K562 (cell line): ENCODE measurements at regions not wholly inside any gene's neighbourhood (a gene's known extent, or its start where the extent isn't known, plus 50 kb on each side); places are given as distances from the start of the nearest gene placed in this dataset.

Experiments
- ATAC-seq: fragments of 200-7000 bp; cut with Tn5 transposase; 3 replicates; pipeline ENCODE4 v1.9.1; 2020; ENCODE audit warnings: moderate library complexity
- BruUV-seq: library from RNA; stranded (reverse); fragments of 400-500 nt; replicated peaks from 2 replicates; lab custom pipeline; 2021; lab: Mats Ljungman, UMichigan
- CTCF ChIA-PET: fragments of 300-600 bp; formaldehyde crosslinking; extraction: SDS; loops from one replicate; lab custom pipeline; 2021; ENCODE audit warnings: low intra/inter-chr PET ratio; lab: Yijun Ruan, JAX
- POLR2A ChIA-PET: fragments of 300-600, 350-650 bp; sonication (Branson Sonifier 250); formaldehyde crosslinking; extraction: SDS; loops from one replicate; lab custom pipeline; 2021; ENCODE audit warnings: antibody characterized with exemption, inconsistent platforms; lab: Yijun Ruan, JAX
- DNase-seq, 4 experiments: peaks; one replicate each; pipeline versions ENCODE4 v3.0.0 to v3.0.0-alpha.2; 2011 to 2018; ENCODE audit warnings: low spot score in 3 of 4, mixed read lengths in 3 of 4; ENCODE audit errors: extremely low read depth in 1 of 4
- FAIRE-seq: peaks from 2 replicates; lab custom pipeline; 2011; peaks lifted over from hg19 to GRCh38; lab: Jason Lieb, UNC
- H2AFZ ChIP-seq: 2 replicates; pipeline ENCODE4 v1.6.0; 2011; ENCODE audit warnings: low read depth, low read length, control low read depth, inconsistent platforms
- H3K27ac ChIP-seq: fragments of 200-600 bp; 3 replicates; pipeline ENCODE4 v1.8.0; 2011; ENCODE audit warnings: low read depth, mild to moderate bottlenecking, control low read depth, inconsistent platforms, low read length, moderate library complexity, mixed read lengths; ENCODE audit errors: extremely low read depth
- H3K27me3 ChIP-seq, 2 experiments: fragments of 300-600 bp in 1 of 2; 2 replicates in 1 of 2; 3 replicates in 1 of 2; pipeline versions ENCODE4 v1.6.0 to v1.8.0; 2011; ENCODE audit warnings: inconsistent platforms in 2 of 2, low read length in 2 of 2, mild to moderate bottlenecking in 1 of 2, mixed read lengths in 1 of 2, moderate library complexity in 1 of 2; ENCODE audit not compliant: control insufficient read depth in 2 of 2, insufficient read depth in 2 of 2
- H3K36me3 ChIP-seq: fragments of 300-600 bp; 3 replicates; pipeline ENCODE4 v1.8.0; 2011; ENCODE audit warnings: mild to moderate bottlenecking, low read length, inconsistent platforms; ENCODE audit not compliant: control insufficient read depth, insufficient read depth
- H3K4me1 ChIP-seq, 2 experiments: fragments of 200-600 bp in 1 of 2; replicated peaks in 1 of 2; 2 replicates in 1 of 2; 3 replicates in 1 of 2; pipeline versions ENCODE4 v1.5.1 to v1.8.0; 2011; ENCODE audit warnings: inconsistent platforms in 2 of 2, low read length in 2 of 2, mild to moderate bottlenecking in 1 of 2, mixed read lengths in 1 of 2, moderate library complexity in 1 of 2; ENCODE audit not compliant: control insufficient read depth in 2 of 2, insufficient read depth in 2 of 2
- H3K4me2 ChIP-seq: 2 replicates; pipeline ENCODE4 v1.6.1; 2011; ENCODE audit warnings: low read length, control low read depth, inconsistent platforms, mixed read lengths; ENCODE audit not compliant: insufficient read depth
- H3K4me3 ChIP-seq: fragments of 200-600 bp; sonication (generic), shearing (Covaris generic); 2 replicates; pipeline ENCODE4 v1.5.1; 2016; ENCODE audit warnings: control low read depth, inconsistent platforms
- H3K79me2 ChIP-seq: fragments of 200-600 bp; 3 replicates; pipeline ENCODE4 v1.8.0; 2011; ENCODE audit warnings: low read length, inconsistent platforms; ENCODE audit not compliant: control insufficient read depth, insufficient read depth
- H3K9ac ChIP-seq, 2 experiments: 2 replicates each; pipeline versions ENCODE4 v1.6.0 to v1.6.1; 2011; ENCODE audit warnings: low read depth in 2 of 2, low read length in 2 of 2, control low read depth in 1 of 2, inconsistent platforms in 1 of 2, mild to moderate bottlenecking in 1 of 2, mixed read lengths in 1 of 2; ENCODE audit not compliant: insufficient read depth in 1 of 2
- H3K9me1 ChIP-seq: one replicate; pipeline ENCODE4 v1.6.0; 2011; ENCODE audit warnings: inconsistent platforms, mild to moderate bottlenecking, low read length, moderate library complexity; ENCODE audit not compliant: control insufficient read depth, insufficient read depth
- H3K9me3 ChIP-seq: replicated peaks from 2 replicates; pipeline ENCODE4 v1.5.1; 2011; ENCODE audit warnings: low read depth, low read length, inconsistent platforms; ENCODE audit not compliant: control insufficient read depth, insufficient read depth
- H4K20me1 ChIP-seq: replicated peaks from 2 replicates; pipeline ENCODE4 v1.6.1; 2011; ENCODE audit warnings: low read length, inconsistent platforms, mixed read lengths; ENCODE audit not compliant: control insufficient read depth, insufficient read depth
- COPS2 ChIP-seq: fragments of 450-650 bp; conservative IDR thresholded peaks from 2 replicates; pipeline ENCODE4 v1.6.1; 2016; ENCODE audit warnings: mild to moderate bottlenecking, moderate library complexity
- FOXJ2 ChIP-seq: fragments of 200-800 bp; sonication (Bioruptor generic); IDR thresholded peaks from 2 replicates; pipeline ENCODE4 v1.6.1; 2016; ENCODE audit warnings: missing genetic modification characterization, missing compliant biosample characterization
- GTF2F1 ChIP-seq: IDR thresholded peaks from 2 replicates; pipeline ENCODE4 v1.6.1; 2011; ENCODE audit warnings: low read depth, low read length, improper control_type of control experiment
- HDAC6 ChIP-seq: IDR thresholded peaks from 2 replicates; pipeline ENCODE4 v1.6.1; 2012; ENCODE audit warnings: low read depth, mild to moderate bottlenecking, control low read depth, inconsistent platforms, low read length, moderate library complexity
- HLTF ChIP-seq: fragments of 450-650 bp; IDR thresholded peaks from 2 replicates; pipeline ENCODE4 v1.6.1; 2016
- HMGN3 ChIP-seq: IDR thresholded peaks from 2 replicates; pipeline ENCODE4 v1.6.1; 2011; ENCODE audit warnings: borderline replicate concordance, low read depth, mild to moderate bottlenecking, mixed read lengths, low read length; ENCODE audit not compliant: insufficient read length; ENCODE audit errors: extremely low read depth
- IRF2 ChIP-seq: sonication (generic); formaldehyde crosslinking; IDR thresholded peaks from 2 replicates; pipeline ENCODE4 v1.8.1; 2022; ENCODE audit warnings: mild to moderate bottlenecking, missing genetic modification reagents
- MBD2 ChIP-seq: sonication (generic); IDR thresholded peaks from 2 replicates; pipeline ENCODE4 v1.6.1; 2016; ENCODE audit warnings: low read depth, borderline replicate concordance
- PHB ChIP-seq: fragments of 250-450 bp; sonication (Bioruptor Pico); IDR thresholded peaks from 2 replicates; pipeline ENCODE4 v1.5.0; 2021
- RBM22 ChIP-seq: fragments of 200-400 bp; formaldehyde crosslinking; IDR thresholded peaks from 2 replicates; pipeline ENCODE4 v1.6.1; 2018; ENCODE audit warnings: low read length, low read depth; ENCODE audit not compliant: poor library complexity, severe bottlenecking
- SREBF2 ChIP-seq: sonication (generic); formaldehyde crosslinking; IDR thresholded peaks from 2 replicates; pipeline ENCODE4 v1.4.0; 2020; ENCODE audit warnings: mild to moderate bottlenecking, missing genetic modification reagents
- ZKSCAN3 ChIP-seq: fragments of 250-450 bp; sonication (Bioruptor Pico); IDR thresholded peaks from 2 replicates; pipeline ENCODE4 v1.4.0; 2020
- ZNF133 ChIP-seq: fragments of 250-450 bp; sonication (Bioruptor Pico); IDR thresholded peaks from 2 replicates; pipeline ENCODE4 v1.4.0; 2020; ENCODE audit warnings: mild to moderate bottlenecking
- WGBS: fragments of 100-300 bp; shearing (Covaris generic); methylation state at CpG from one replicate; pipeline ENCODE4 v1.1.6; 2016; ENCODE audit warnings: low coverage, mixed read lengths; ENCODE audit not compliant: insufficient coverage; ENCODE audit errors: missing lambda C conversion rate; 5-methylcytosine and 5-hydroxymethylcytosine counted together
- in situ Hi-C: fragments of 300-500 bp; cut with MboI; formaldehyde crosslinking; loops from 4 replicates; pipeline ENCODE4 v1.15.0; 2018; ENCODE audit warnings: inconsistent platforms, mixed read lengths
- intact Hi-C: fragments of 100-400 bp; cut with micrococcal nuclease; formaldehyde crosslinking; loops from 2 replicates; pipeline ENCODE4 v1.14.2; 2022
- TF ChIP-seq, protein P1 (sequence below): fragments of 250-450 bp; sonication (Bioruptor Pico); IDR thresholded peaks from 2 replicates; pipeline ENCODE4 v1.5.1; 2021; ENCODE audit warnings: mild to moderate bottlenecking
- TF ChIP-seq, protein P2 (sequence below): IDR thresholded peaks from 3 replicates; pipeline ENCODE4 v1.6.1; 2011; ENCODE audit warnings: borderline replicate concordance, mild to moderate bottlenecking, moderate library complexity; ENCODE audit not compliant: insufficient read length; ENCODE audit errors: extremely low read depth

DNA sequence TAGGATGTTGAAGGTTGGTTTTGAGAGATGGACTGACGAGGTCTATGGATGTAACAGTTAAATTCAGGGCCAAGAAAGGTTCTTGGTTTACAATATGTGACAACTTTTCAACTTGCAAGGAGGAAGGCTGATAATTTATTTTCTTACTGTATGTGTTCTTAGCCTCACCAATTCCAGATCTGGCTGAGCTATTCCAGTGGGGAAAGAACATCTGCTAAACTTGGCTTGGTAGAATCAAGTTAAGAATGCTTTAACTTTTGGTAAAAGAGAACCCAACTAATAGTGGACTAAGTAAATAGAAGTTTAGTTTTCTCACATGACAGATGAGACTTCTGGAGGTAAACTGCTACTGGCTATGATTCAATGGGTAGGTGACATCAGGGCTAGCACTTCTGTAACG lies 222.9 kb downstream of the KLF5 start:
- ChIA-PET POLR2A (interaction anchor here (1.3 kb wide), 1 partner anchor 17 kb away, joined by 3 read pairs; no protein-coding TSS in a partner anchor), CTCF (no interaction called here)
- FAIRE-seq: no peak
- H3K9ac ChIP-seq: no peak overlapping the region
- no peak overlapping the region for H3K4me2 ChIP-seq
- H4K20me1 ChIP-seq: no peaks in the 10 kb centered on the region
- no peaks in the 10 kb centered on the region for H3K79me2 ChIP-seq
- no peaks in the 10 kb centered on the region for H3K36me3 ChIP-seq
- no peak overlapping the region for H3K4me3 ChIP-seq
- TF ChIP-seq ZNF133 (CRISPR knock-in tag) (no peak), HLTF (no peak), COPS2 (no peak), RBM22 (no peak), IRF2 (CRISPR knock-in tag) (no peak), HMGN3 (no peak)
- no peak for ATAC-seq
- H3K27me3 ChIP-seq: no peaks in the 10 kb centered on the region
- no peaks in the 10 kb centered on the region; the same call in 1 of the 2 replicates for H3K9me3 ChIP-seq
- H3K9me1 ChIP-seq: no peaks in the 10 kb centered on the region
- H3K4me1 ChIP-seq: no peaks in the 10 kb centered on the region
- H3K27ac ChIP-seq: no peak overlapping the region
- no peak for DNase-seq
- H2AFZ ChIP-seq: no peak overlapping the region
- in situ Hi-C loops: no loop called here
- BruUV-seq: no TSS peak
- intact Hi-C loops: loop anchor here (10.0 kb wide), 1 partner anchor 423 kb away; no protein-coding TSS in a partner anchor
- WGBS: 15% methylated on average over 2 of the region's 2 CpGs

DNA sequence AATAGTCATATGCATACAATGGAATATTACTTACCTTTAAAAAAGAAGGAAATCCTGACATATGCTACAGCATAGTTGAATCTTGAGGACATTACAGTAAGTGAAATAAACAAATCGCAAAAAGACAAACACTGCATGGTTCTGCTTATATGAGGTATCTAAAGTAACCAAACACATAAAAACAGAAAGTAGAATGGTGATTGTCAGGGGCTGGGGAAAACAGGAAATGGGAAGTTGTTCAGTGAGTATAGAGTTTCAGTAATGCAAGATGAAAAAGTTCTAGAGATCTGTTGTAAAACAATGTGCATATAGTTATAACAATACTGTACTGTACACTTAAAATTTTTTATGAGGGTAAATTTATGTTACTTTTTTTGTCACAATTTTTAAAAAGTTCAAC lies 219.4 kb downstream of the KLF5 start:
- no peaks in the 10 kb centered on the region for H4K20me1 ChIP-seq
- H2AFZ ChIP-seq: no peak overlapping the region
- ChIA-PET POLR2A (no interaction called here), CTCF (no interaction called here)
- no peaks in the 10 kb centered on the region for H3K36me3 ChIP-seq
- H3K4me3 ChIP-seq: no peak overlapping the region
- no peak overlapping the region for H3K9ac ChIP-seq
- no peaks in the 10 kb centered on the region for H3K27me3 ChIP-seq
- no peak overlapping the region for H3K4me2 ChIP-seq
- intact Hi-C loops: no loop called here
- H3K79me2 ChIP-seq: no peaks in the 10 kb centered on the region
- in situ Hi-C loops: no loop called here
- H3K9me1 ChIP-seq: no peaks in the 10 kb centered on the region
- DNase-seq: no peak
- WGBS: 0% methylated on average over 1 of the region's 1 CpG
- FAIRE-seq: no peak
- no TSS peak for BruUV-seq
- no peaks in the 10 kb centered on the region for H3K4me1 ChIP-seq
- ATAC-seq: no peak
- H3K9me3 ChIP-seq: no peaks in the 10 kb centered on the region; the same call in 1 of the 2 replicates
- no peak overlapping the region for H3K27ac ChIP-seq
- no peak for TF ChIP-seq ZKSCAN3 (CRISPR knock-in tag)
- TF ChIP-seq, protein P1, sequence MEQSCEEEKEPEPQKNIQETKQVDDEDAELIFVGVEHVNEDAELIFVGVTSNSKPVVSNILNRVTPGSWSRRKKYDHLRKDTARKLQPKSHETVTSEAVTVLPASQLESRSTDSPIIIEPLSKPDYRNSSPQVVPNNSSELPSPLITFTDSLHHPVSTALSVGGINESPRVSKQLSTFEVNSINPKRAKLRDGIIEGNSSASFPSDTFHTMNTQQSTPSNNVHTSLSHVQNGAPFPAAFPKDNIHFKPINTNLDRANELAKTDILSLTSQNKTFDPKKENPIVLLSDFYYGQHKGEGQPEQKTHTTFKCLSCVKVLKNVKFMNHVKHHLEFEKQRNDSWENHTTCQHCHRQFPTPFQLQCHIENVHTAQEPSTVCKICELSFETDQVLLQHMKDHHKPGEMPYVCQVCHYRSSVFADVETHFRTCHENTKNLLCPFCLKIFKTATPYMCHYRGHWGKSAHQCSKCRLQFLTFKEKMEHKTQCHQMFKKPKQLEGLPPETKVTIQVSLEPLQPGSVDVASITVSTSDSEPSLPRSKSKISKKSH (CRISPR knock-in tag): no peak
- TF ChIP-seq, protein P2, sequence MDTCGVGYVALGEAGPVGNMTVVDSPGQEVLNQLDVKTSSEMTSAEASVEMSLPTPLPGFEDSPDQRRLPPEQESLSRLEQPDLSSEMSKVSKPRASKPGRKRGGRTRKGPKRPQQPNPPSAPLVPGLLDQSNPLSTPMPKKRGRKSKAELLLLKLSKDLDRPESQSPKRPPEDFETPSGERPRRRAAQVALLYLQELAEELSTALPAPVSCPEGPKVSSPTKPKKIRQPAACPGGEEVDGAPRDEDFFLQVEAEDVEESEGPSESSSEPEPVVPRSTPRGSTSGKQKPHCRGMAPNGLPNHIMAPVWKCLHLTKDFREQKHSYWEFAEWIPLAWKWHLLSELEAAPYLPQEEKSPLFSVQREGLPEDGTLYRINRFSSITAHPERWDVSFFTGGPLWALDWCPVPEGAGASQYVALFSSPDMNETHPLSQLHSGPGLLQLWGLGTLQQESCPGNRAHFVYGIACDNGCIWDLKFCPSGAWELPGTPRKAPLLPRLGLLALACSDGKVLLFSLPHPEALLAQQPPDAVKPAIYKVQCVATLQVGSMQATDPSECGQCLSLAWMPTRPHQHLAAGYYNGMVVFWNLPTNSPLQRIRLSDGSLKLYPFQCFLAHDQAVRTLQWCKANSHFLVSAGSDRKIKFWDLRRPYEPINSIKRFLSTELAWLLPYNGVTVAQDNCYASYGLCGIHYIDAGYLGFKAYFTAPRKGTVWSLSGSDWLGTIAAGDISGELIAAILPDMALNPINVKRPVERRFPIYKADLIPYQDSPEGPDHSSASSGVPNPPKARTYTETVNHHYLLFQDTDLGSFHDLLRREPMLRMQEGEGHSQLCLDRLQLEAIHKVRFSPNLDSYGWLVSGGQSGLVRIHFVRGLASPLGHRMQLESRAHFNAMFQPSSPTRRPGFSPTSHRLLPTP: no peak
- TF ChIP-seq GTF2F1: no peak
- TF ChIP-seq PHB (CRISPR knock-in tag): no peak
- TF ChIP-seq HDAC6: no peak
- TF ChIP-seq MBD2: no peak
- no peak for TF ChIP-seq FOXJ2 (tag)
- TF ChIP-seq SREBF2 (CRISPR knock-in tag): no peak
